ENCODE measurements at regions not wholly inside any gene's neighbourhood (a gene's known extent, or its start where the extent isn't known, plus 50 kb on each side); places are given as distances from the start of the nearest gene placed in this dataset.
"Not testable (repeated sequence)": the region's sequence is repeated elsewhere in the genome, so short reads cannot be mapped to it uniquely, and the experiment has no call there.

- TF ChIP-seq PAX5 (IDR thresholded peaks at IDR 0.05; ENCODE audit: insufficient read depth, low read length, severe bottlenecking) = no peak
- no peak for TF ChIP-seq POLR2AphosphoS5 (IDR thresholded peaks at IDR 0.05; ENCODE audit: low read depth, low read length)
- TF ChIP-seq POLR2A (IDR thresholded peaks at IDR 0.05; ENCODE audit: low read depth, low read length) = no peak
- no peak for TF ChIP-seq POU2F2 (IDR thresholded peaks at IDR 0.05; ENCODE audit: low read depth, low read length)
- no peak for TF ChIP-seq SPI1 (IDR thresholded peaks at IDR 0.05; ENCODE audit: low read depth, low read length)
- TF ChIP-seq TAF1 (IDR thresholded peaks at IDR 0.05; ENCODE audit: low read depth, low read length) = no peak
- DNase-seq (ENCODE audit: insufficient read length, low spot score) (no peak), FAIRE-seq (no peak)
Measured at GRCh38 chr5:68116868-68117411, 98.6 kb upstream of the PIK3R1 start.

GRCh38 chr5:68116408-68116807 is 99.1 kb upstream of the PIK3R1 start:
- TF ChIP-seq TAF1 (IDR thresholded peaks at IDR 0.05; ENCODE audit: low read depth, low read length) = no peak
- DNase-seq (ENCODE audit: insufficient read length, low spot score) = no peak
- no peak for FAIRE-seq

- TF ChIP-seq POLR2A (IDR thresholded peaks at IDR 0.05; ENCODE audit: low read depth, low read length) (no peak), POU2F2 (IDR thresholded peaks at IDR 0.05; ENCODE audit: low read depth, low read length) (no peak), TAF1 (IDR thresholded peaks at IDR 0.05; ENCODE audit: low read depth, low read length) (no peak), POLR2AphosphoS5 (IDR thresholded peaks at IDR 0.05; ENCODE audit: low read depth, low read length) (no peak), PAX5 (IDR thresholded peaks at IDR 0.05; ENCODE audit: insufficient read depth, low read length, severe bottlenecking) (no peak), SPI1 (IDR thresholded peaks at IDR 0.05; ENCODE audit: low read depth, low read length) (no peak)
- no peak for DNase-seq (ENCODE audit: insufficient read length, low spot score)
- no peak for FAIRE-seq
Measured at GRCh38 chr5:68115584-68115983, 100.0 kb upstream of the PIK3R1 start.

- no peak for DNase-seq (ENCODE audit: insufficient read length, low spot score)
- TF ChIP-seq POLR2A (IDR thresholded peaks at IDR 0.05; ENCODE audit: low read depth, low read length) (no peak), POLR2AphosphoS5 (IDR thresholded peaks at IDR 0.05; ENCODE audit: low read depth, low read length) (no peak), SPI1 (IDR thresholded peaks at IDR 0.05; ENCODE audit: low read depth, low read length) (no peak), PAX5 (IDR thresholded peaks at IDR 0.05; ENCODE audit: insufficient read depth, low read length, severe bottlenecking) (no peak), POU2F2 (IDR thresholded peaks at IDR 0.05; ENCODE audit: low read depth, low read length) (no peak)
- FAIRE-seq = no peak
Measured at GRCh38 chr5:68114378-68115040, 101.0 kb upstream of the PIK3R1 start.

- no peak for TF ChIP-seq POU2F2 (IDR thresholded peaks at IDR 0.05; ENCODE audit: low read depth, low read length)
- no peak for TF ChIP-seq SPI1 (IDR thresholded peaks at IDR 0.05; ENCODE audit: low read depth, low read length)
- no peak for TF ChIP-seq TAF1 (IDR thresholded peaks at IDR 0.05; ENCODE audit: low read depth, low read length)
- TF ChIP-seq POLR2A (IDR thresholded peaks at IDR 0.05; ENCODE audit: low read depth, low read length) = no peak
- TF ChIP-seq POLR2AphosphoS5 (IDR thresholded peaks at IDR 0.05; ENCODE audit: low read depth, low read length) = no peak
- no peak for TF ChIP-seq PAX5 (IDR thresholded peaks at IDR 0.05; ENCODE audit: insufficient read depth, low read length, severe bottlenecking)
- no peak for FAIRE-seq
- DNase-seq (ENCODE audit: insufficient read length, low spot score) = no peak
Measured at GRCh38 chr5:68112658-68113057, 102.9 kb upstream of the PIK3R1 start.

- FAIRE-seq (no peak), DNase-seq (ENCODE audit: insufficient read length, low spot score) (no peak)
- no peak for TF ChIP-seq PAX5 (IDR thresholded peaks at IDR 0.05; ENCODE audit: insufficient read depth, low read length, severe bottlenecking)
- no peak for TF ChIP-seq POLR2A (IDR thresholded peaks at IDR 0.05; ENCODE audit: low read depth, low read length)
- no peak for TF ChIP-seq TAF1 (IDR thresholded peaks at IDR 0.05; ENCODE audit: low read depth, low read length)
- TF ChIP-seq POLR2AphosphoS5 (IDR thresholded peaks at IDR 0.05; ENCODE audit: low read depth, low read length) = no peak
- TF ChIP-seq SPI1 (IDR thresholded peaks at IDR 0.05; ENCODE audit: low read depth, low read length) = no peak
- TF ChIP-seq POU2F2 (IDR thresholded peaks at IDR 0.05; ENCODE audit: low read depth, low read length) = no peak
Measured at GRCh38 chr5:68110894-68111293, 104.7 kb upstream of the PIK3R1 start.

- TF ChIP-seq POU2F2 (IDR thresholded peaks at IDR 0.05; ENCODE audit: low read depth, low read length) (no peak), POLR2A (IDR thresholded peaks at IDR 0.05; ENCODE audit: low read depth, low read length) (no peak), TAF1 (IDR thresholded peaks at IDR 0.05; ENCODE audit: low read depth, low read length) (no peak), SPI1 (IDR thresholded peaks at IDR 0.05; ENCODE audit: low read depth, low read length) (no peak), PAX5 (IDR thresholded peaks at IDR 0.05; ENCODE audit: insufficient read depth, low read length, severe bottlenecking) (no peak), POLR2AphosphoS5 (IDR thresholded peaks at IDR 0.05; ENCODE audit: low read depth, low read length) (no peak)
- DNase-seq (ENCODE audit: insufficient read length, low spot score) = no peak
- FAIRE-seq = no peak
Measured at GRCh38 chr5:68110264-68110663, 105.3 kb upstream of the PIK3R1 start.

GRCh38 chr5:68104217-68104616 is 111.3 kb upstream of the PIK3R1 start:
- FAIRE-seq; DNase-seq (ENCODE audit: insufficient read length, low spot score): not testable (repeated sequence)

GRCh38 chr5:68103297-68103696 is 112.3 kb upstream of the PIK3R1 start:
- not testable (repeated sequence) for DNase-seq (ENCODE audit: insufficient read length, low spot score); FAIRE-seq

- no peak for TF ChIP-seq PAX5 (IDR thresholded peaks at IDR 0.05; ENCODE audit: insufficient read depth, low read length, severe bottlenecking)
- no peak for TF ChIP-seq POU2F2 (IDR thresholded peaks at IDR 0.05; ENCODE audit: low read depth, low read length)
- TF ChIP-seq POLR2AphosphoS5 (IDR thresholded peaks at IDR 0.05; ENCODE audit: low read depth, low read length) = no peak
- no peak for TF ChIP-seq TAF1 (IDR thresholded peaks at IDR 0.05; ENCODE audit: low read depth, low read length)
- TF ChIP-seq POLR2A (IDR thresholded peaks at IDR 0.05; ENCODE audit: low read depth, low read length) = no peak
- no peak for TF ChIP-seq SPI1 (IDR thresholded peaks at IDR 0.05; ENCODE audit: low read depth, low read length)
- DNase-seq (ENCODE audit: insufficient read length, low spot score) (no peak), FAIRE-seq (no peak)
Measured at GRCh38 chr5:68099327-68099726, 116.2 kb upstream of the PIK3R1 start.
